ENCODE measurements at regions not wholly inside any gene's neighbourhood (a gene's known extent, or its start where the extent isn't known, plus 50 kb on each side); places are given as distances from the start of the nearest gene placed in this dataset.

GRCh38 chr15:66931768-66932633 lies 133.4 kb upstream of the SMAD3 start:
- DNase-seq (ENCODE audit: low read depth in 2 of 2): no peak

DNA sequence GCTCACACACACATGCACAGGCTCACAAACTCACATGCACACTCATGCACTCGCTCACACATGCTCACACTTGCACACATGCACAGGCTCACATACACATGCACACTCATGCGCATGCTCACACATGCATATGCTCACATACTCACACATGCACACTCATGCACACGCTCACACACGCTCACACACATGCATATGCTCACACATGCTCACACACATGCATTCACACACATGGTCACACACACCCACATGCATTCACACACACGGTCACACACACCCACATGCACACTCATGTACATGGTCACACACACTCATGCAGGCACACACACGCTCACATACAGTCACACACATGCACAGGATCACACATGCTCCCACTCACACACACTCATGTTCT lies 132.8 kb upstream of the SMAD3 start:
- no peak for DNase-seq (ENCODE audit: low read depth in 2 of 2)

DNA sequence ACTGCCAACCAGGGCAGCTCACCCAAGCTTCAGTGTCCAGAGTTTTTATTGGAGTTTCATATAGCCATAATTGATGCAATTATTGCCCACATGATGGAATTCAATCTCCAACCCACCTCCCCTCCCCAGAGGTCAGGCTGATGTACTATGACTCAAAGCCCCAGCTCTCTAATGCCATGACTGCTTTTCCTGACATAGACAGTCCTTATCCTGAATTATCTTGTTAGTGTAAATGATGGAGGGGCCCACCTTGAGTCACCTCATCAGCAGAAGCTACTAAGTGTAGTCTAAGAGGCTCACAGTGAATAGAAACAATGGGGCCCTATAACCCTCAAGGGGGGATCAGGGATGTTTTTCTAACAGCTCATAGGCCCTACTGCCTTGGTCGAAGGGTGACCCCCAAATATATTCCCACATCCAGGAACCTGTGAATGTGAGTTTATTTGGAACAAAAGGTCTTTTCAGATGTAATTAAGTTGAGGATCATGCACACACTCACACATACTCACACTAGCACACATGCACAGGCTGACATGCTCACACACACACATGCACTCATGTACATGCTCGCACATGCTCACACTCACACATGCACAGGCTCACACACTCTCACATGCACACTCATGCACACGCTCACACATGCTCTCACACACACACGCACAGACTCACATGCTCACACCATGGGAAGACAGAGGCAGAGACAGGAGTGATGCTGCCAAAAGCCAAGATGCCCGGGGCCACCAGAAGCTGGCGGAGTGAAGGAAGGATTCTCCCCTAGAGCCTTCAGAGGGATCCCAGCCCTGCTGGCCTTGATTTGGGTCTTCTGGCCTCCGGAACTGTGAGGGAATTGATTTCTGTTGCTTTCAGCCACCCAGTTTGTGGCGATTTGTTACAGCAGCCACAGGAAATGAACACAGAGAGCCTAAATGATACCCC lies 131.2 kb upstream of the SMAD3 start:
- DNase-seq (ENCODE audit: low read depth in 2 of 2): no peak

- DNase-seq (ENCODE audit: low read depth in 2 of 2): no peak
Measured at GRCh38 chr15:66934868-66935520, 130.4 kb upstream of the SMAD3 start.

- DNase-seq (ENCODE audit: low read depth in 2 of 2): no peak
Measured at GRCh38 chr15:66935688-66936087, 129.7 kb upstream of the SMAD3 start.

DNA sequence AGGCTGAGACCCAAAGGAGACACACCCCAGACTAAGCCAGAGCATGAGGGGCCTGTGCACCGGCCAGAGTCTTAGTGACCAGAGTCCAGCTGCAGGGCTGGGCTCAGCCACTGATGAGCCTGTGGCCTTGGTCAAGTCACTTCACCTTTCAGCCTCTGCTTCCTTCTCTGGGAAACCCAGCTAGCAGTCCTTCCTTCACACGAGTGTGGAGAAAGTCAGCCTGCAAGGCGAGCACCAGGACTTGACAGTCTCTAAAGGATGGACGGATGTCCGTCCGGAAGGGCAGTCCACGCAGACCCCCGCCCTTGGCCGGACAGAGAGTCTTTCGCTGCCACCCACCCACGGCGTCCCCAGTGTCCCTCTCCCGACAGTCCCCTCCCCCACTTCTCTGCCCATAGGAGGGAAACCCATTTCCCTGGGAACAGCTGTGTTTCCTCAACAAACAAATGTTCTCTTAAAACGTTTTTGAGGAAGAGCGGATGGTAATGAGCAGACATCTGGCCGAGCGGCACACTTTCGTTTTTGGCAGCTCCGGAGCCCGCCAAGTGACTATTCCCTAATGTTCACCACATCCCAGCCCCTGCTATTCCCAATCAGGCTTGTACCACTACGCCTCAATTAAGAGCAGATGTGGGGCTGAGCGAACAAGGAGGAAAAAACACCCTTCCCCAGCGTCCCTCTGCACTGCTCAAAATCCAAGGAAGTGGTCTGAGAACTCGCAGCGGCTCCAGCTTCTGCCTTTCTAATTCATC lies 129.1 kb upstream of the SMAD3 start:
- no peak for DNase-seq (ENCODE audit: low read depth in 2 of 2)

- DNase-seq (ENCODE audit: low read depth in 2 of 2): no peak
Measured at GRCh38 chr15:66936861-66937582, 128.4 kb upstream of the SMAD3 start.

- DNase-seq (ENCODE audit: low read depth in 2 of 2): no peak
Measured at GRCh38 chr15:66937588-66937987, 127.8 kb upstream of the SMAD3 start.

- no peak for DNase-seq (ENCODE audit: low read depth in 2 of 2)
Measured at GRCh38 chr15:66938114-66938830, 127.1 kb upstream of the SMAD3 start.

GRCh38 chr15:66939016-66939415 lies 126.4 kb upstream of the SMAD3 start:
- DNase-seq (ENCODE audit: low read depth in 2 of 2): no peak

DNA sequence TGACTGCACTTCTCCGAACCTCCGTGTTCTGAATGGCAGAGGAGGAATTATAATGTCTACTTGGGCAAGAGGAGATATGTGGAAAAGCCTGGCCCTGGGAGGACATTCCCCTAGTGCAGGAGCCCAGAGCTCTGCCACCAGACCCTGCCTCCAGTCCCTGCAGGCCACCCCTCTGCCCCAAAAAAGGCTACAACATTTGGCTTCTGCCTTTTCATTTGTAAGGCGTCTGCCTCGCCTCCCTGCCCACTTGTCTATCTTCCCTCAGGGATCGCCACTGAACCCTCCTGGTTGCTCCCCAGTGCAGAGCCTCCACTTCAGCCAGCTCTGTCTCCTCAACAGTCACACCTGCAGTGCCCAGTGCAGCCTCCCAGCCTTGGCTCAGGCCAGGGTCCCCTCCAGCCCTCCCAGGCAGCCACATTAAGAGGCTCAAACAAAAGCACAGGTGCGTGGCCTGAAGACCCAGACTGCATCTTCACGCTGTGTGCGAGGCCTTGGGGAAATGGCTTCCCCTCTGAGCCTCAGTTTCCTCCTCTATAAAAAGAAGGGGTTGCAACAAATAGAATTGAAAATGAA lies 125.9 kb upstream of the SMAD3 start:
- no peak for DNase-seq (ENCODE audit: low read depth in 2 of 2)

GRCh38 chr15:66940368-66940767 lies 125.0 kb upstream of the SMAD3 start:
- DNase-seq (ENCODE audit: low read depth in 2 of 2): no peak

- DNase-seq (ENCODE audit: low read depth in 2 of 2): no peak
Measured at GRCh38 chr15:66941108-66941711, 124.2 kb upstream of the SMAD3 start.

GRCh38 chr15:66941791-66942190 lies 123.6 kb upstream of the SMAD3 start:
- DNase-seq (ENCODE audit: low read depth in 2 of 2): no peak

GRCh38 chr15:66942649-66943390 lies 122.6 kb upstream of the SMAD3 start:
- no peak for DNase-seq (ENCODE audit: low read depth in 2 of 2)

GRCh38 chr15:66943456-66944095 lies 121.8 kb upstream of the SMAD3 start:
- DNase-seq (ENCODE audit: low read depth in 2 of 2): no peak

- no peak for DNase-seq (ENCODE audit: low read depth in 2 of 2)
Measured at GRCh38 chr15:66944121-66944520, 121.3 kb upstream of the SMAD3 start.

- DNase-seq (ENCODE audit: low read depth in 2 of 2): no peak
Measured at GRCh38 chr15:66945286-66945685, 120.1 kb upstream of the SMAD3 start.
